GM12874 (cell line): ENCODE measurements at regions not wholly inside any gene's neighbourhood (a gene's known extent, or its start where the extent isn't known, plus 50 kb on each side); places are given as distances from the start of the nearest gene placed in this dataset.

Experiments used
- CTCF ChIP-seq: IDR thresholded peaks from 2 replicates; pipeline ENCODE4 v1.5.1; 2011; ENCODE audit warnings: low read depth, mild to moderate bottlenecking, control low read depth, low read length, moderate library complexity; ENCODE audit not compliant: insufficient read depth

- no peak for TF ChIP-seq CTCF
These were observed 204.0 kb downstream of the FZD1 start for GRCh38 chr7:91468256-91468655.

GRCh38 chr7:91473619-91474018 is 209.4 kb downstream of the FZD1 start:
- TF ChIP-seq CTCF, result no peak

GRCh38 chr7:91474074-91474473 is 209.8 kb downstream of the FZD1 start:
- no peak for TF ChIP-seq CTCF

GRCh38 chr7:91491868-91492267 is 227.6 kb downstream of the FZD1 start:
- no peak for TF ChIP-seq CTCF

- TF ChIP-seq CTCF, result no peak
These were observed 228.1 kb downstream of the FZD1 start for GRCh38 chr7:91492317-91492716.

GRCh38 chr7:91492773-91493172 is 228.5 kb downstream of the FZD1 start:
- TF ChIP-seq CTCF, result no peak

- no peak for TF ChIP-seq CTCF
These were observed 230.2 kb downstream of the FZD1 start for GRCh38 chr7:91494450-91494849.
